EH (cell line): ENCODE measurements at regions not wholly inside any gene's neighbourhood (a gene's known extent, or its start where the extent isn't known, plus 50 kb on each side); places are given as distances from the start of the nearest gene placed in this dataset.

Experiments used
- DNase-seq: peaks from one replicate; pipeline ENCODE4 v3.0.0-alpha.2; 2015; ENCODE audit warnings: low read depth

DNA sequence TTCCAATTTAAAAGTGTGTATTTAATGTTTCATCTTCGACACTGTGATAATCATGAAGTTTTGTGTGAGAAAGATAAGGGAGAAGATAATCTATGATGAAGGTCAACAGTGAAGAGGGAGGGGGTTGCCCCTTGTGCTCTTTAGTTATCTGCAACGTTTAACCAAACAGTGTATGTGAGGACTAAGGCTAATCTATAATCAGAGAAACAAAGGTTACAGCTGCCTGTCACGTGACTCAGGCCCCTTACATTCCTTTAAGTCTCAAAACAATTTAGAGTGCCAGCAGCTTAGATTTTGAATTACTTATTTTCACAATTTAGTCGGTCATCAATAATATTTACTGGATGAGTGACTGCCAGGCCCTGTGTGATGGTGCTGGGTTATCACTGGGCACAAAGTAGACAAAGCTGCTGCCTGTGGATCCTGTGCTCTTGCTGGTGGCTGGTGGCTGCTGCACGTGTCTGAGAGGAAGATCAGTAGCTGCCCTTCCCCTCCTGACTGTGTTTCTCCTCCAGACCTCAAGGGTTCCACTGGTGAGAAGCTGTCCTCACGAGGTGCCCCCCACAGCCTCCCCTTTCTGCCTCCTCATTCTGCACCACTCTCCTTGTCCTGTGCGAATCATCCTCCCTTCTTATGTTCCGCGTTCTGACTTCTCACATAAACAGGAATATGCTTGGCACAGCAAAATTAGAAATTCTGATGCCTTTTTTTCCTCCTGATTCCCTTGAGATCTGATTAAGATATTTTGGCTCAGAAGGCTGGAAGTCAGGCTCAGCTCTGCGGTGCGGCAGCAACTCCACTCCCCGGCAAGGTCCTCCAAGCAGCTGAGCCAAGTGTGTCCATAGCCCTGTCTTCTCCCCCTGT is 331.1 kb upstream of the B3GAT1 start:
- DNase-seq: no peak

DNA sequence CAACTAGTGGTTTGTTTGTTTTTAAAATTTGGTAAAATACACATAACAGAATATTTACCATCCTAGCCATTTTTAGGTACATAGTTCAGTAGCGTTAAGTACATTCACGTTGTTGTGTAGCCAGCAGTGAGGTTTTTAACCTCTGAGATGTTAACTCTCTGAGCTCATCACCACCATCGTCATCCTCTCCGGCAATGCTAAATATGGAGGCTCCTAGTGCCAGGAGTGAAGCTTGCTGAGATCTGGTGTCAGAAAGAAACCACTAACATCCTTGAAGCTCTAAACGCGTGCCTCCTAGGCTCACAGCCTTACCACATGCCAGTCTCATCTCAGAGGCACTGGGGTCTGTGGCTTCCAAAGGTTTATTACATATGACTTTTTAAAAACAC is 330.2 kb upstream of the B3GAT1 start:
- no peak for DNase-seq

DNA sequence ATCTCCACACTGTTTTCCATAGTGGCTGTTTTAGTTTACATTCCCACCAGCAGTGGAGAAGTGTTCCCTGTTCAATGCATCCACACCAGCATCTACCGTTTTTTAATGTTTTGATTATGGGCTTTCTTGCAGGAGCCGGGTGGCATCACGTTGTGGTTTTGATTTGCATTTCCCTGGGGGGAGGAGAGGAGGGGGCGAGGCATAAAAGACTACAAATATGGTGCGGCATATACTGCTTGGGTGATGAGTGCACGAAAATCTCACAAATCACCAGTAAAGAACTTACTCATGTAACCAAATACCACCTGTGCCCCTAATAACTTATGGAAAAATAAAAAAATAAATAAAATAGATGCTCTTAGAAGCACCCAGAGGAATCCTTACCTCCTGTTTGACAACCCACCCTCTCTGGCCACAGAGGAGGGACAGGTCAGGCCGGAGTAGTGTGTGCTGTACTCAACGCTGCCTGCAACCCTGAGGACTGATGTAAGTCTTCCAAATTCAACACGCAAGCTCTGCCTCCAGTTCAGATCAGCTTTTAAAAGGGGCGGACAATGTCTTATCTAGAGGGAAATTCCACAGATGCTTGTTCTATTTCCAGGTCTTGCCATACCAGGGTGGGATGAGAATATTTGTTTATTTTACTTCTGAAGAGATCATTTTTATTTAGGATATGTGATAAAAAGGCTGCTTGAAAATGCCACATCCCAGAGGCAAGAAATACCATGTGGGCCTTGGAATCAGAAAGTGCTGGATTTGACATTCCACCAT is 329.6 kb upstream of the B3GAT1 start:
- no peak for DNase-seq

DNA sequence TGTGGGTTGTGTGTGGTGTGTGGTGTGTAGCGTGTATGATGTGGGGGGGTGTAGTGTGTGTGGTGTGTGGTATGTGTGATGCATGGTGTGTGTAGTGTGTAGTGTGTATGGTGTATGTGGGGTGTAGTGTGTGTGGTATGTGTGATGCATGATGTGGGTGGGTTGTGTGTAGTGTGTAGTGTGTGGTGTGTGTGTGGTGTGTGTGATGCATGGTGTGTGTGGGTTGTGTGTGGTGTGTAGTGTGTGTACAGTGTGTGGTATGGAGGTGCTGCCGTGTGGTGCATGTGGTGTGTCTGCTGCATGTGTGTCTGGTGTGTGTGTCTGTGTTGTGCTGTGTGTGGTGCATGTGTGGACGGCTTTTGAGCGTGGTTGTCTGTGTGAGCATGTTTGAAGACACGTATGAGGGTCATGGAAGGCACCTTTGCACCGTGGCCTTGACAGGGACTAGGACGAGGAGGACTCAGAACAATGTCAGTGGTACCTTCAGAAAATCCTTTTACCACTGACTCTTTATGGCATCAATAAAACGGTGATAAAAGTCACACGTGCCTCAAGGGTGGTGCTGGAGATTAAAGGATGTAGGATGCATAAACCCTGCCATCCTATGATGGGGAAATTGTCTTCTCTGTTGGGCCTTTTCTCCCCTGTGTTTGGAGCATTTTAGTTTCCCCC is 328.7 kb upstream of the B3GAT1 start:
- no peak for DNase-seq

DNA sequence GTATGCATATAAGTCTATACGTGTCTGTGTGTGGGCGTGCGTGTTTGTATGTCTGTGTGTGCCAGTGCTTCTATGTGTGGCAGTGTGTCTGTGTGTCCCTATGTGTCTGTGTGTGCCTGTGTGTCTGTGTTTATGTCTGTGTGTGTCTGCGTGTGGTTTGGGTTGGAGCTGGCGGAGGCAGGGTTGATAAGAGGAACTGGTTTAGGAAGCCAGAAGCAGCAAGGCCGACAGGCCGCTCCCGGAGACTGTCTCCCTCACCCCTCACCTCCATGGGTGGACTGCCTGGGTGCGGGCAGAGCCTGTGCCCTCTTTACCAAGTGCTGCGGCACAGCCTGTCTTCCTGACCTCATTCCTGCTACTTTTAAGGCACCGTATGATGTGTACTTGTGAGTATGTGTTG is 327.1 kb upstream of the B3GAT1 start:
- no peak for DNase-seq

DNA sequence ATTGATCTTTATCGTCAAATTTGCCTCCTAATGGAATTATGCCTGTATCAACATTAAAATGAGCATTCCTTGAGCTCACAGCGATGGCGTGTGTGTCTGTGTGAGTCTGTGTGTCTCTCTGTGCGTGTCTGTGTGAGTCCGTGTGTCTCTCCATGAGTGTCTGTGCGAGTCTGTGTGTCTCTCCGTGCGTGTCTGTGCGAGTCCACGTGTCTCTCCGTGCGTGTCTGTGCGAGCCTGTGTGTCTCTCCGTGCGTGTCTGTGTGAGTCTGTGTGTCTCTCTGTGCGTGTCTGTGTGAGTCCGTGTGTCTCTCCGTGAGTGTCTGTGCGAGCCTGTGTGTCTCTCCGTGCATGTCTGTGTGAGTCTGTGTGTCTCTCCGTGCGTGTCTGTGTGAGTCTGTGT is 326.5 kb upstream of the B3GAT1 start:
- DNase-seq: no peak

DNA sequence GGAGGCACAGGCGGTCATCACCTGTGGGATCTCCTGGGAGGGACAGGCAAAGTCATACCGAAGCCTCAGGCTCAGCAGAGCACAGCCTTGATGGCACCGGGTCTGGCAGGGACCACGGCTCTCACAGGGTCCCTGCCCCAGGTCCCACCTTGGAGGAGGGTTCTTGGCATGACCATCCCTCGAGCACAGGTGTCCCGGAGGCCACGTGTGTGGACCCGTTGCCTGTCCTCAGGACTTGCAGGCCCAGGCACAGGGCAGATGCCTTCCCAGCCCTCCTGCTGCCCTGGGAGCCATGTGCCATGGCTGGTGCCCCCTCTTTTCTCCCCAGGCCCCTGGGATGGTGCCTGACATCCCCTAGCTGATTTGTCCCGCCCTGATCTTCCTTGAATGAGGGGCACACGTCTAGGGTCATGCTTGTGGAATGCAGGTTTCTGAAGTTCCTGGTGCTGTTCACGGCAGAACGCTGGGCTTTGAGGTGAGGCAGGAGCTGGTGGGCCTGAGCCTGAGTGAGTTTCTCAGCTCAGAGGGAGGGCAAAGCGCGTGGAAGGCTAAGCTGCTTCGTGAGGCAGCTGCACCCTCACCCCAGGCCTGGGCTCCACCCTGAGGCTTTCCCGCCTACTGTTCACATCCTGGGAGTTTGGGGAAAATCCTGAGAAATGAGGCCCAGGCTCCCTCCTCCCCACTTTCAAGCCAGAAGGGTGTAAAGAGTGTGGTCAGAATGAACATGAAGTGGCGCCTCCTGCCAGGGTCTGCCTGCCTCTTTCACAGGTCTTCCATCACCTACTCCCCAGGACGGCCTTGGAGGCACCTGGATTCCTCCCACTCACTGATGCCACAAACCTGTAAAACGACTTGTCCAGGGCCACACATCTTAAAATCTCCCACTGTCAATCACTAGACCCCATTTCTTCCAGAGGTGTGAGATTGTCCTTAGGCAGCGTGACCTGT is 325.8 kb upstream of the B3GAT1 start:
- DNase-seq: no peak

DNA sequence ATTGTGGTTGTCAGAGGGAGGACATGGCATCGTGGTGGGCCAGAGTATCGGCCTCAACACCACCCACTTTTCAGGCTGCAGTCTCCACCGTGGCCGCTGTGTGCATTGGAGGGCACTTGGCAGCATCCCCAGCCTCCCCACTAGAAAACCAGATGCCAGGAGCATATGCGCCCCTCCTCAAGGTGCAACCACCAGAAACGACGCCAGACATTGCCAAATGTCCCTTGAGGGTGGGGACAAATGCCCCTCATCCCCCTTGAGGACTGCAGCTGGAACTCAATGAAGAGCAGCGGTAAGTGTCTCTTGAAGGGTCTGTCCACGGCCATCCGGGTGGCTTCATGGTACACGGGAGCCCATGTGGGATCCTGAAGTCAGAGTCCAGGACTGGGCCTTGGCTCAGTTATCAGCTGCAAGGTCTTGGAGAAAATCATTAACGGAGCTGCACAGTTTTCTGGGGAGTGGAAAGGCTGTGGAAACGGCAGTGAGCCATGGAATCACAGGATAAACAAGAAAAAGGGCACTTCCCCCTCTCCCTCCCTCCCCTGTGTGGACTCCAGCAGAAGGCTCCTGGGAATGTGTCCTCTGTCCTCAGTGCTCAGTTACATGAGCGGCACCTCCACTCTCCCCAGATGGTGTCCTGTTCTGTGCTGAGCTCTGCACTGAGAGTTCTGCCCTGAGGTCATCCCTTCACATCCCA is 324.4 kb upstream of the B3GAT1 start:
- DNase-seq: no peak

DNA sequence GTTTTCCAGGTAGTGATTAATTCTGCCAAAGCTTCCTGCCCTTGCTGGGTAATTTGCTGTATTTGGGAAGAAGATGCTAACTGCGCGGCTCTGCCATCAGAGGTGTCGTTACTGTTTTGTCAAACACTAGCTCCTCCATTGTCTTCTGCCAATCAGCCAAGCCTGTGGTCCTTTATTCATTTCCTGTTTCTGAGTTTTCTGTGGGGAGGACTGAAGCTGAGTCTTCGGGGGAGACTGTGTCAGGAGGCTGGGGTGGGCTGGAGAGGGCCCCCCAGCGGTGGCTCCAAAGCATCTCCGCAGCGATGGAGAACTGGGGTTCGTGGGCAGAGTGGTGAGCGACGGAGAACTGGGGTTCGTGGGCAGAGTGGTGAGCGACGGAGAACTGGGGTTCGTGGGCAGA is 322.9 kb upstream of the B3GAT1 start:
- no peak for DNase-seq

DNA sequence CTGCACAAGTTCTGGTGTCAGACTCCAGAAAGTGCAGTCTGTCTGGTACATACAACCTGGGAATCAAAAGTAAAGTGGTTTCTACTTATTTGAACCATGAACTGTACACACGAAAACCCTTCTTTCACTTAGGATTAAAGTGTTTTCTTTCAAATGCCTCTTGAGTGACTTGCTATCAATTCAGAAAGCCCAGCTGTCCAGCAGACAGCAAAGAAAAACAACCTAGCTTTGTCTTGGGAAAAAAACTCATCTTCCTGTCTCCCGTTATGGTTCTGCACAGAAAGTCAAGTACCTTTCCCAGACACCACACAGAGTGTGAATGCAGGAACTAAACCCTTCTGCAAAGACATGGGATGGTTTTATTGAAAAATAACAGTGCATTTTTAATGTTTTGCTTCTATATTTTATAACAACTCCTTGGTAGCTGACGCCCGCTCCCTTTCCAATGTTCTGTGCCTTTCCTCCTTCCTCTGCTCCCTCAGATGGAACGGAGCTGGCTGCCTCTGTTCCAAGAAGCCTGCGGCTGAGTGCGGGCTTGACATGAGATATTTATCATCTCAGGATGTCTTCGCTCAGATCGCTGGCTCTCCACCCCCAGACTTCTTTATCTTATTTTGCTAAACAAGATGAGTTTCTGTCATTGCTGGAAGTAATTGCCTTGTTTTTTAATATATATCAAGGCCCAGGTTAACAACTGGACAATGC is 322.3 kb upstream of the B3GAT1 start:
- no peak for DNase-seq

DNA sequence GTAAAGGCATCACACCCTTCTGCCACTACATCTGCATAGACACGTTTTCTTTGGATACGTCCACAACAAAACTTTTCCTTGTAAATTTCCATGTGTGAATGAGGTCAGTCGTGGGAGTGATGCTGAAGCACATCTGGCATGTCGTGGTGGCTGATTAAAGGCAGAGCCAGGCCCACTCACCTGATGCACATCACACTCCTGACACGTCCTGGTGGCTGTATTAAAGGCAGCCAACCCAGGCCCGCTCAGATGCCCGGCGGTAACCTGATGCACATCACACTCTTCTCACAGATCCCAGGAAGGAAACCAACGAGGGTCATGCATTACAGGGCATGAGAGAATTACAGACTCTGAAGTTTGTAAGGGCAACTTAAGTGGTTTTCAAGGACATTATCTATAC is 321.6 kb upstream of the B3GAT1 start:
- no peak for DNase-seq

DNA sequence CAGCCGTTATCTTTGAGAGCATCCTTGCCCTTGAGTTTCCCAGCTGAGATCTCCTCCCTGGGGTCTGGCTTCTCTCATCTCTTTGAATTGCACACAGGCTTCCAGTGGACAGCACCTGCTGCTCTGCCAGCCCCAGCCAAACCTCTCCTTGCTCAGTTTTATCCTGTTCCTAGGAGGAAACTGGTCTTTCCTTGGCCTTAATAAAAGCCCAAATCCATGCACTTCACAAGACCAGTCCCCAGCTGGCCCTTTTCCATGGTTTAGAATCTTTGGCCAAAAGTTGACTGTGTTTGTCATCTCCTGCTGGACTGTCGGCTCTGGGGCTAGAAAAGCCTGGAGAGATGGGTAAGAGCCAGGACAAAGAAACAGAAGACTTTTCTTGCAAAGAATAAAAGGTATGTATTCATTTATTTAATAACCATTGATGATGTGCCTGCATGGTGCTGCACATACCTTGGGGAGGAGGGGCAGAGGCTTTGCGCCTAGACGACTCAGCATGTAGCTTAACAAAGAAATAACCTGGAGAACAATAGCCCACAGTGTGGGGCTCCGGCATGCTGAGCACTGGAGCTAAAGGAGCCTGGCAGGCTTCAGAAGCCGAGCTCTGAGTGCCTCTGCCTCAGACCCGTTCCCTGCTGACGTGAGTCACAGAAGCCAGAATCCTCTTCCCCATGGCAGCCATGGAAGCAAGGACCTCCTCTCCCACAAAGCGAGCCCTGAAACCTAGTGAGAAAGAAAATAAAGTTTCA is 319.3 kb upstream of the B3GAT1 start:
- DNase-seq: no peak

DNA sequence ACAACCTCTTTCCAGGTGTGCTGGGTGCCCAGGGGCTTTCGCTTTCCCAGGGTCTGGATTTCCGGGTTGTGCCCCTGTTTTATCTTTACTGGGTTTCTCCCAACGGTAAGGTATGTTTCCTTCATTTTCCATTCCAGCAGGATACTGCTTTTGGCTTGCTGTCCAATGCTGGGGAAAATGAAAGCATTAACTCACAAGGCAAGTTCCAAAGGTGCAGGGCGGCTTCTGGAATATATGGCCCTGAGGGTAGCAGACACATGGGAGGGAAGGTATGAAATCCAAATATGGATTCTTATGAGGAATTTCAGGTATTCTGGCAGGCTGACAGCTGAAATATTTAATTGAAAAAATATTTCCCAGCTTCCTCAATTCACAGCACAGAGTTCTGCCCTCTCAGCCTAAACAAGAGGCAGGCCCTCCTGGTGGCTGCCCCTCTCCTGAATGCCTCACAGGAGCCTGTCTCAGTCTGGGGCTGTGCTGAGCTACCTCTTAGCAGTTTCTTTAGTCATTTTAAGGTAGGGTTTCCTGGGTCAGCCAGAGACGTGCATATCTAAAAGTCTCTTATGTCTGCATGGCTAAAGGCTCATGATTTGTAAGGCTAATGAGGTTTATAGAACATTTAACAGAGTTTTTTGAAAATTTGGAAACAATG is 318.6 kb upstream of the B3GAT1 start:
- no peak for DNase-seq

DNA sequence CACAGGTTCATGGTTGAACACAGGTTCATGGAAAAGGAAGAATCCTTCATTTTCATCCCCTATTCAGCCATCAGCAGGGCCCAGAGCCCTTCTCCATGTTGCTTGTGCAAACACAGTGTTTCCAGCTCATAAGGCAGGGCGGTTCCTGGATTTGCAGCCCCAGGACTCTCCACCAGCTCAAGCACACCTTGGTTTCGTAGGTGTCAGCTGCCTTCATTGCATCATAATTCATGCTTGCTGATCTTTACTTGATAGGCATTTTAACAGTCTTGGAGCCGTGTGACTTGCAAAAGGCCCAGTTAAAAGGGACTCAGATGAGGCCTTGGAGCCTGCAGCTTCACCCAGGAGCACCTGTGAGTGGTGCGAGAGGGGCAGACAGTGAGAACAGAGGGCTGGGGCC is 318.1 kb upstream of the B3GAT1 start:
- no peak for DNase-seq

DNA sequence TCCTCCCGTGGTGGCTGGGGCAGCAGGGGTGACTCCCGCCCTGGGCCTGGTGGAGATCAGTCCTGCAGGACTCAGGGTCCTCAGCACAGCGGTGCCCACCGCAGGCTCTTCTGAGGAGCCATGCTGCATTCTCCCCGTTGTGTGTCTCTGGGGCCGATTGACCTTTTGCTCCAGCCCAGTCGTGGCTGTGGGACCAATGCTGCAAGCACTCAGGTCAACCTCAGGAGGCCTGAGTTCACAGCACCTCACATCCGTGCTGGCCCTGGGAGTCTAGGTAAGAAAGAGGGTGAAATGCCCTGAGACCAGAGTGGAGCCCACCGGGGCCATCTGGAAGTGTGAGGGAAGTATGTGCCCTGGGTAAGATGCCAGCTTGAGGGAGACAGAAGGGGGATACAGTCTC is 316.1 kb upstream of the B3GAT1 start:
- no peak for DNase-seq

DNA sequence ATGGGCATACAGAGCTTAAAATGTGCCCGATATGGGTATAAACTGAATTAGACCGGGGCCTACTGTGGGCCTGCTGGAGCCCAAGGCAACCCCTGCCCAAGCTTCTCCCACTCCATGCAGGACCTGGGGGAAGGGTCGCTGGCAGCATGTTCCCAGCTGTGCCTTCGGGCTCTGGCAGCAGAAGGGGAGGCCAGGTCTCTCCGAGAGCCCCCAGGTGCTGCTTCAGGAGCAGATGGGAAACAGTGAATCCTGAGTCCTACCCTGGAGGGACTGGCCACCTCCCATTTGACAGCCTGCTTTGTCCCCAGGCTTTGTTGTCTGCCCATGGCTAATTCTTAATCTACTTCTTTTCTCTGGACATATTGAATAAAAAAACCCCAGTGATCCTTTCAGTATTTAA is 315.6 kb upstream of the B3GAT1 start:
- no peak for DNase-seq

DNA sequence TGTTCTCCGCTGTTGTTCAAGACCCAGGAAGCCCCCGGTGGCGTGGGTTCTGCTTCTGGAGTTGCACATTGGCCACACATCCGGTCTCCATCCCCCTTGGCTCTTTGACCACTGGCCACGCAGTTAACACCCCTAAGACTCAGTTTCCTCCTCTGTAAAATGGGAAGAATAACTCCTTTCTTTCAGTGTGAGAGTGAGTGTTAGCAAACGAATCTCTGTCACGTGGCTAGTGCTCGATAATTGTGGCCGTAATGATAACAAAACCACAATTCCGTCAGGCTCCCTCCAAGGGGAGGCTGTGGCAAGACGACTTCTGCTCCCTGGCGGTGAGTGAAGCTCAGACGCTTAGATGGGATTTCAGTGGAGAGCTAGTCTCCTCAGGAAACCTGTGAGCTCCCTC is 315.2 kb upstream of the B3GAT1 start:
- no peak for DNase-seq

DNA sequence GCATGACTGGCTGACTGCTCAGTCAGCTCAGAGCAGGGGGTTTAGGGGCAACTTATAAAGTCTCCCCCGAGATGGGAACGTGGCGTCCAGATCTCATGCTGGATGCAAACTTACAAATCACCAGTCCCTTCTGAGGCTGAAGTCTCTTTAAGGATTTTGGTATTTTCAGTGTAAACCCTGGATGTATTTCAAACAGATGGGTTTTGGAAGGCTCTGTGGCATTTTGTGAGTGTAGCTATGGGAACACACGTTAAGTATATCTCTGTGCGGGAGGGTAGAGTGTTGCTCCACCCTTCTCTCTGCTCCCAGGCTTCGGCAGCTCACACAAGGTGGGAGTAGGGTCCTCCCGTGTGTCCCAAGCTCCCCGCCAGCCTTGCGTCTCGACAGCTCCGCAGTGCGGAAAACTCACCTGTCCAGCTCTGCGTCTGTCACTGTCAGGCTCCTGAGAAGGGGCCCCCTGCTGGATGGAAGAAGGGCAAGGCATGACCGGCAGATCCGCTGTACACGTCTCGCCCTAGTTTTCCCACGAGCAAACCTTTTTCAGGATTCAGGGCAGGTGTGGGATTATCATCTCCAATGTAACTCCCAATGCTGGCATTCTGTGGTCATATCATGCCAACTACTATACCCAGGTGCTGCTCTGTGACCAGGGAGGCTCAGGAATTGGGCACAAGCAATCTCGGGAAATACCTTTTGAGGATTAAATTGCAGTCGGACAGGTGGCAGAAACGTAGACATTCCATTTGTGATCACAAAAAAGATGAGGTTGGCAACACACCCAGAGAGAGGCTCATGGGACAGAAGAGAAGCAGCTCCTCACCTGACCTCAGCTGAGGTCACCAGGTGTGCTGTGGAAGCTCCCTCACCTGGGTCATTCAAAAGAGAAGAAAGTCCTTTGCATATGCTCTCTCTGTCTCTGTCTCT is 313.9 kb upstream of the B3GAT1 start:
- no peak for DNase-seq
